Hematopoietic multipotent progenitor cell treated with erythropoietin and hydrocortisone succinate and interleukin-3 and kit ligand, for 6 days (in vitro differentiated cells): ENCODE measurements at regions not wholly inside any gene's neighbourhood (a gene's known extent, or its start where the extent isn't known, plus 50 kb on each side); places are given as distances from the start of the nearest gene placed in this dataset.
"Not testable (repeated sequence)": the region's sequence is repeated elsewhere in the genome, so short reads cannot be mapped to it uniquely, and the experiment has no call there.

Source experiments
- DNase-seq: peaks from one replicate; pipeline ENCODE4 v3.0.0-alpha.2; 2015

DNA sequence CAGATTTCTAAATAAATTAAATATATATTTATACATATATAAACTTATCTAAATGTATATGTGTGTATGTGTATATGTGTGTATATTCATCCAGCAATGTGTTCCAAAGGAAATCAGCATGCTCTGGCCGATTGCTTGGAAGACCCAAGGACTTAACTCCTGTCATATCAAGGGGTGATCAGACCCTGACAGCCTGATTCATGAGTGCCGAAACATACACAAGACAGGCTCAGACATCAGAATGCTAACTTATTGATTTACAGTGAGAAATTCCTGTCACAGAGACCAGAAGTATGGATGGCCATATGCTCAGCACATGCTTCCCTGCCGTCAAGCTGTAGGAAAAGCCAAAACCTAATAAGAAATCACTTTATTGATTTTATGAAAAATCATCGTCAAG is 545.1 kb upstream of the NR5A2 start:
- DNase-seq = no peak

GRCh38 chr1:199489594-199489993 is 537.9 kb upstream of the NR5A2 start:
- DNase-seq = no peak

DNA sequence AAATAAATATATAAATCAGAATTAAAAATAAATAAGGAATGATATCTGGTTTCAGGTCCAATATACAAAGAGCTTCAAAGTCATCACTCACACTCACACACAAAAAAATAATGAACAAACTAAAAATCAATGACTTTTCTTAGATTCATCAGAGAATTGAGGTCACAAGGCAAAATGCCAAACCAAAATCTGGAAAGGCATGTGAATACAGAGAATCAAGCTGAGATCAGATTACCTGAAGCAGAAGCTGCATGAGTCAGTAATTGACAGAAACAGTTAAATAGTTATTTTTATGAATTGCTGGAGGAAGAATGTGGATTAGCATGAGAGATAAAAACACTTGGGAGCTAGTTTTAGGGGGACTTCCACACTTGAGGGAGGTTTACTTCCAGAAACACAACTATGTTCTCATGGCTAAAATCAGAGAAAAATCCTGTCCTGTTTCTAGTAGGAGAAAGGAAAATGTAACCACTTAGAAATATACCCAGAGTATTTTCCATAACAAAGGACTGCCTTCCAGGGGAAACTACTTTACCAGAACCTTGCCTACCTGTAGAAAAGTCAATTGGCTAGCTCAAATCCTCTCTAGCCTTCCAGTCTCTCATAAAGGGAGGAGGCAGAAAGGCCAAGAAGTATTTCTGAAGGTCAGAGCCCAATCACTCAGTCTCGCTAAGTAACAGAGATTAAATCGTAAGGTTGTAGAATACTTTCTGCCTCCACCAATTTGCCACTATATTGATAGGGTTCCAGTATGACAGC is 536.6 kb upstream of the NR5A2 start:
- DNase-seq = peak; percentile 6

- no peak for DNase-seq
Measured at GRCh38 chr1:199495432-199495831, 532.1 kb upstream of the NR5A2 start.

DNA sequence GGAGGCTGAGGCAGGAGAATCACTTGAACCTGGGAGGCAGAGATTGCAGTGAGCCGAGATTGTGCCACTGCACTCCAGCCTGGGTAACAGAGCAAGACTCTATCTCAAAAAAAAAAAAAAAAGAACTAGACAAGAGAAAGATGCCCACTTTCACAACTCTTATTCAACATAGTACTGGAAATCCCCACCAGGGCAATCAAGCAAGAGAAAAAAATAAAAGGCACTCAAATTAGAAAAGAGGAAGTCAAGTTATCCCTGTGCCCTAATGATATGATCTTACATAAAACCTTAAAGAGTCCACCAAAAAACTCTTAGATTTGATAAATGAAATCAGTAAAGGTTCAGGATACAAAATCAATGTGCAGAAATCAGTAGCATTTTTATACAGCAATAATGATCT is 528.7 kb upstream of the NR5A2 start:
- DNase-seq = peak; percentile 25

DNA sequence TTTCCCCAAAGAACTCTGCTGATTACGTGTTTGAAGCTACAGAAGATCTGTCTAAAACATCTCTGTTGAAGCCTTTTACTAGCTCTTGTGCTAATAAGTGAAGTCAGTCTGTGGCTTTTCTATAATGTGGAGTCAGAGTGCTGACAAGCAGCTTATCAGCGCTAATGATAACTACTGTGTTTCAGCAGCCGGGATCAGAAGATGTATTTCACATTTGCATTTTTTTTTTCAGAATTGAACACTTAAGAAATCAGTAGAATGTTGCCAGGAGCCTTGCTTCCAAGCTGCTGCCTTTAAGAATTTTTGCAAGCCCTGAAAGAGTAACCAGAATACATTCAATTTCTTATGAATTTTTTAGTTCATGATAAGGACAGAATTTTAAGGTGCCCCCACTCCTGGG is 519.4 kb upstream of the NR5A2 start:
- no peak for DNase-seq

- DNase-seq = no peak
Measured at GRCh38 chr1:199508653-199509052, 518.9 kb upstream of the NR5A2 start.

GRCh38 chr1:199509456-199509855 is 518.1 kb upstream of the NR5A2 start:
- no peak for DNase-seq

GRCh38 chr1:199510314-199510713 is 517.2 kb upstream of the NR5A2 start:
- no peak for DNase-seq

DNA sequence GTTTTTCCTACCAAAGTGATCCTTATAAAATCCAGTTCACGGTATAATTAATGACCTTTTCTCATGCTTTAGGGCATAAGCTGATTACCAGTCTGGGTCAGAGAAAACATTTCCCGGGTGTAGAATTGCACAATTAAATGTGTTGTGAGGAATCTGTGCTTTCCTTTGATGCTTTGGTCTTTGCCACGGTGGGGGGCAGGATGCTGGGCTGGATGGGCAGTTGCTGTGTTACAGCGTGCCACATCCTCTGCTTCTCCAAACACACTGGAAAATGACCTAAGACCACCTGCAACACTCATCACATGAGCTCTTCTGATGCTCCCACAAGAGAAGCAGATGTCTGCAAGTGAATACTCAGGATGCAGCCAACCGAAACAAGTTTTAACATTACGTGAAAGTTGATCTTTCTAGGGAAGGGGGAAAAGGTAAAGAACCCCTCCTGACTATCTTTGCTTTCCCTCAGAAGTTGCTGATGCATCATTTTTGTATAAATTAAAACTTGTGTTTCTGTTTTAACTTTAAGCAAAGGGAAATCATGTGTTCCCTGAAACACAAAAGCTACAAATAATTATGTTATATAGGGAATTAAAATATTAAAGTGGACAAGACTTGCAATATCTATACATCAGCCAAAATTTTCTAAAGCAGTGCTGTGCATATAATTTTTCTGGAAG is 515.3 kb upstream of the NR5A2 start:
- DNase-seq = no peak

DNA sequence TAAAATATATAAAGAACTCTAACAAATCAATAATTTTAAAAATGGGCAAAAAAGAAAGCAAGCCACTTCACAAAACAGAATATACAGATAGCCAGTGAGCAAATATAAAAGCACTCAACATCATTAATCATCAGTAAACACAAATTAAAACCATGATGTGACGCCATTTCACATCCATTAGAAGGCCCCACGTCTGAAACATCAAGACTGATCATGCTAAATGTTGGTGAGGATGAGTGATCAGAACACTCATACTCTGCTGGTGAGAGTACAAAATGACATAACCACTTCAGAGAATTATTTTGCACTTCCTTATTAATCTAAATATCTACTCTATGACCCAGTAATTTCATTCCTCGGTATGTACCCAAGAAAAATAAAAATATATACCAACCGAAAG is 512.2 kb upstream of the NR5A2 start:
- DNase-seq = no peak

DNA sequence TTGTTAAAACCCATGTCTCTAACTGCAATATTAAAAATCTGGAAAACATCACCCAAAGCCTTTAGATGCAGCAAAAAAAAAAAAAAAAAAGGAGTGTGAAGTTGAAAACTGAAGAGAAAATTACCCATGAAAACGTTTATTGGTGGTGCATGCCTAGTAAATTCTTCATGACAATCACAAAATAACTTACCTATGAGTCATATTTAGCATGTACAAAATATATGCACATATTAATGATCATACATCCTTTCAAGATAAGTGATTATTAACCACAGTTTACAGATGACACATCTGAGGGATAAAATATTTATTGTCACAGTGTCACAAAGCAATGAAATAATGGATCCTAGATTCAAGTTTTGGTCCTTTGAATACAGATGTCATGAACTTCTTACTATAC is 505.2 kb upstream of the NR5A2 start:
- no peak for DNase-seq

GRCh38 chr1:199522936-199523335 is 504.6 kb upstream of the NR5A2 start:
- no peak for DNase-seq

DNA sequence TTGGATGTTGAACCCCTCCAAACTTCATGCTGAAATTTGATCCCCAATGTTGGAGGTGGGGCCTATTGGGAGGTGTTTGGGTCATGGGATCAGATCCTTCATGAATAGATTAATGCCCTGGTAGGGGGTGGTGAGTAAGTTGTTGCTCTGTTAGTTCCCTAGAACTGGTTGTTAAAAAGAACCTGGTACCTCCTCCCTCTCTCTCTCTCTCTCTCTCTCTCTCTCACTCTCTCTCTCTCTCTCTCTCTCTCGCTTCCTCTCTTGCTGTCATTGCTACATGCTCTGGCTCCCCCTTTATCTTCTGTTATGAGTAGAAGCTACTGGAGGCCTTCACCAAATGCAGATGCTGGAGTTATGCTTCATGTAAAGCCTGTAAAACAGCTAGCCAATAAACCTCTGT is 498.2 kb upstream of the NR5A2 start:
- no peak for DNase-seq

- DNase-seq = not testable (repeated sequence)
Measured at GRCh38 chr1:199533361-199533760, 494.1 kb upstream of the NR5A2 start.

DNA sequence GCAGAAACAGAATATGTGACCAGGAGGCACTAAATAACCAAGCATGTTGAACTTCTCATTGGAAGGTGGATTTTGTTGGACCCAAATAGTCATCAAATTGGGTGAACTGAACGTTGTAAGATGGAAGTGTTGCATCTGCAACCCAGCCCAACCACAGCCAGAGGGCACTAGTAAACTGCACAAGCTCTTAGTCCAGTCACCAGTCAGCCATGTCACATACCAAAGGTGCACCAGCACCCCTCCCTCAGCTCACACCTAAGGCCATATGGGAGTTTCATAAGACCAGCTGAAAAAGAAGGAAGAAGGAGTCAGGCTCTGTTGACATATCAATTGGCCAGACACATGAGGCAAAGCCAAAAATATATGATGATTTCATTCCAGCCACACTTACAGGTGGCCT is 481.7 kb upstream of the NR5A2 start:
- DNase-seq = peak; percentile 22

DNA sequence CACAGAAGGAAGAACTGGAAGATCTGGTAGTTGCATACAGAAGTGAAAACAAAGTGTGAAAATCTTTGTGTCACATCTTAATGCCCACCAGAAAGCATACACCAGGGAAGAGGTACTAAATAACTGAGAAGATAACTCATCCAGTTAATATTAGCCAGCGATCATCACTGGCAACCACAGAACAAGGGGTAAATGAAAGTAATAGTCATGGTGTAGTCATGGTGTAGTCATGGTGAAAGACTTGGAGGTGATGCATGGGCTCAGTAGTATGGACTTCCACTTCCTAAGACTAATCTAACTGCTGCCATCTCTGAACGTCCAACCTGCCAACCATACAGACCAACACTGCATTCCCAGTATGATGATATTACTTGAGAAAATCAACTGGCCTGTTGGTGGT is 481.2 kb upstream of the NR5A2 start:
- DNase-seq = no peak

DNA sequence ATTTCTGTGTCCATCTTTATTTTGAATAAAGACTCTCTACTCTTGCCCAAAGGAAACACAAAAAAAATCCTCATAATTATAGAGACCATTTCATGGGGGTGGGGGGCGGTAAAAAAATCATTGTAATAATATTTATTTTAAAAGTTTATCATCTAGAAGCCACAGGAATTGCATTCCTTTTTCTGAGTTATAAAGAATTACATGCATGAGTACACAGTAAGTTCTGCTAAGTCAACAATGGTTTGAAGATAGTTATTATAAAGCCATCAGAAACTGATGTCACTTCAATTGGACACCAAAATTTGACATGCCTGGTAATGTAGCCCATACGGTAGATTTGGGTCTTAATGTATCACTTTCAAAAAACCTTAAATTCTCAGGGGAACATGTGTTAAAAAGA is 478.1 kb upstream of the NR5A2 start:
- DNase-seq = no peak

- peak; percentile 24 for DNase-seq
Measured at GRCh38 chr1:199550199-199551065, 477.1 kb upstream of the NR5A2 start.

- DNase-seq = peak; percentile 83
Measured at GRCh38 chr1:199551967-199552565, 475.4 kb upstream of the NR5A2 start.

DNA sequence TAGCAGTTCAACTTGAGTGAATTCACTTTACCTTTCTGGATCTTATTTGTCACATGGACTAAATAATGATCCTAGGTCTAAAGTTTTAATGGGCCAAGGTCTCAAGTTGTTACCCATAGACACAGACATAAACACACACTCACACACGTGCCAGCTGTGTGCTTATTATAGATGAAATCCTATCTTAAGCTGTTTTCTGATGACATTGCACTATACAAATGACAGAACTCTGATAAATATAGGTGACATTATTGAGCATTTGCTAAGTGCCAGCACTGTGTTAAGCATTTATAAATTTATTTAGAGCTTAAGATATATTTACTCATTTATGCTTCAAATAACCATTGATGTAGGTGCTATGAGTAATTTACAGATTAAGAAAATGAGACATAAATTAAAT is 474.4 kb upstream of the NR5A2 start:
- no peak for DNase-seq

- no peak for DNase-seq
Measured at GRCh38 chr1:199561334-199561733, 466.2 kb upstream of the NR5A2 start.

GRCh38 chr1:199573047-199573446 is 454.5 kb upstream of the NR5A2 start:
- no peak for DNase-seq
